ENCODE measurements at regions not wholly inside any gene's neighbourhood (a gene's known extent, or its start where the extent isn't known, plus 50 kb on each side); places are given as distances from the start of the nearest gene placed in this dataset.

GRCh38 chr13:105485081-105485480 is 1050.4 kb downstream of the EFNB2 start:
- 93% methylated on average over 2 of the region's 2 CpGs; no CpG with 5 or more reads in 1 of the 2 experiments for WGBS, 2 experiments (ENCODE audit: extremely low coverage in 1 of 2, insufficient coverage in 1 of 2, insufficient read length in 1 of 2, insufficient replicate concordance in 2 of 2, low coverage in 1 of 2, low lambda C conversion rate in 2 of 2, missing lambda C conversion rate in 1 of 2)
- Histone ChIP-seq H3K56ac (replicated peaks; ENCODE audit: insufficient read length, low read depth, low read length) (no peak overlapping the region), H2AK5ac (ENCODE audit: low read depth, low read length) (no peak overlapping the region), H3K9ac (replicated peaks in 1 of 4; ENCODE audit: extremely low read depth in 1 of 4, low read depth in 3 of 4, low read length in 3 of 4) (no peak overlapping the region), H4K20me1 (replicated peaks in 1 of 2; ENCODE audit: control insufficient read depth in 1 of 2, insufficient read depth in 2 of 2, low read length in 2 of 2) (no peaks in the 10 kb centered on the region), H3K23me2 (ENCODE audit: low read depth, low read length) (no peaks in the 10 kb centered on the region), H3K9me3 (ENCODE audit: insufficient read depth in 2 of 2, low read depth in 1 of 2, low read length in 1 of 2) (no peaks in the 10 kb centered on the region), H3K27ac (ENCODE audit: low read depth, low read length) (no peak overlapping the region), H3K14ac (ENCODE audit: insufficient read length) (no peak overlapping the region), H3K4me1 (replicated peaks in 1 of 4; ENCODE audit: control insufficient read depth in 3 of 4, insufficient read depth in 4 of 4, low read length in 3 of 4) (no peaks in the 10 kb centered on the region), H3K4me3 (ENCODE audit: extremely low read depth in 1 of 4, insufficient read depth in 2 of 4, low read depth in 3 of 4, low read length in 4 of 4) (no peak overlapping the region), H3K18ac (ENCODE audit: extremely low read depth, low read length) (no peak overlapping the region), H4K91ac (replicated peaks; ENCODE audit: insufficient read length, low read length) (no peak overlapping the region), H2BK5ac (ENCODE audit: low read depth, low read length) (no peak overlapping the region), H2BK12ac (ENCODE audit: low read depth, low read length) (no peak overlapping the region), H2AFZ (ENCODE audit: low read length) (no peak overlapping the region), H3K79me2 (ENCODE audit: control insufficient read depth in 1 of 2, insufficient read depth in 2 of 2, low read length in 2 of 2) (no peaks in the 10 kb centered on the region), H4K5ac (ENCODE audit: insufficient read length, low read depth, low read length) (no peak overlapping the region), H3K23ac (ENCODE audit: insufficient read length) (no peak overlapping the region), H3K4ac (replicated peaks; ENCODE audit: insufficient read length, low read depth, low read length) (no peak overlapping the region), H3K4me2 (ENCODE audit: insufficient read depth in 1 of 2, low read depth in 2 of 2, low read length in 2 of 2) (no peak overlapping the region), H3K36me3 (ENCODE audit: control insufficient read depth in 2 of 4, insufficient read depth in 4 of 4, low read length in 3 of 4) (no peaks in the 10 kb centered on the region), H2BK20ac (ENCODE audit: low read length) (no peak overlapping the region), H3K27me3 (replicated peaks in 1 of 4; ENCODE audit: control insufficient read depth in 3 of 4, extremely low read depth in 1 of 4, insufficient read depth in 3 of 4, low read length in 3 of 4) (no peaks in the 10 kb centered on the region), H4K8ac (ENCODE audit: extremely low read depth, insufficient read depth, low read length) (no peak overlapping the region), H2BK15ac (ENCODE audit: low read length) (no peak overlapping the region), H3K79me1 (ENCODE audit: low read depth, low read length) (no peaks in the 10 kb centered on the region), H2BK120ac (replicated peaks; ENCODE audit: low read depth, low read length) (no peak overlapping the region)
- ChIA-PET CTCF (ENCODE audit: partially characterized antibody) (no interaction called here), POLR2A (ENCODE audit: partially characterized antibody) (no interaction called here)
- DNase-seq (ENCODE audit: low read depth in 1 of 2, low spot score in 2 of 2) (no peak), FAIRE-seq (no peak)
- TF ChIP-seq YY1 (IDR thresholded peaks at IDR 0.05; ENCODE audit: low read depth, low read length) = no peak
- no peak for TF ChIP-seq SP1 (IDR thresholded peaks at IDR 0.05; ENCODE audit: low read depth, low read length)
- TF ChIP-seq POLR2AphosphoS5 (IDR thresholded peaks at IDR 0.05; ENCODE audit: low read depth, low read length) = no peak
- no peak for TF ChIP-seq CEBPB (IDR thresholded peaks at IDR 0.05; ENCODE audit: low read depth, low read length)
- TF ChIP-seq ATF2 (IDR thresholded peaks at IDR 0.05; ENCODE audit: low read length) = no peak
- no peak for TF ChIP-seq CBX5 (IDR thresholded peaks at IDR 0.05; ENCODE audit: low read depth, low read length)
- TF ChIP-seq BRCA1 (IDR thresholded peaks at IDR 0.05; ENCODE audit: low read depth, low read length) = no peak
- no peak for TF ChIP-seq MAFK (IDR thresholded peaks at IDR 0.05; ENCODE audit: low read depth, low read length)
- no peak for TF ChIP-seq TCF12 (IDR thresholded peaks at IDR 0.05; ENCODE audit: low read depth, low read length)
- TF ChIP-seq TAF7 (optimal IDR thresholded peaks at IDR 0.05; ENCODE audit: borderline replicate concordance, low read depth, low read length) = no peak
- TF ChIP-seq SRF (IDR thresholded peaks at IDR 0.05; ENCODE audit: low read depth, low read length) = no peak
- no peak for TF ChIP-seq CTBP2 (IDR thresholded peaks at IDR 0.05; ENCODE audit: borderline replicate concordance, insufficient read depth, insufficient read length, low read length)
- no peak for TF ChIP-seq FOSL1 (IDR thresholded peaks at IDR 0.05; ENCODE audit: insufficient read depth, low read depth, low read length)
- no peak for TF ChIP-seq RAD21 (IDR thresholded peaks at IDR 0.05 in 1 of 2, conservative IDR thresholded peaks at IDR 0.05 in 1 of 2; ENCODE audit: low read depth in 2 of 2, low read length in 2 of 2)
